Ovary (tissue), 7 donors: ENCODE measurements at regions not wholly inside any gene's neighbourhood (a gene's known extent, or its start where the extent isn't known, plus 50 kb on each side); places are given as distances from the start of the nearest gene placed in this dataset.

ENCODE experiments used
- DNase-seq, 5 donors: peaks; one replicate each; pipeline ENCODE4 v3.0.0-alpha.2; 2019 to 2020
- H3K27ac ChIP-seq, 2 donors: fragments of 200-600 bp; one replicate each; pipeline versions ENCODE4 v1.5.1 to v1.8.0; 2019 to 2022
- H3K27me3 ChIP-seq: fragments of 200-600 bp; one replicate; pipeline ENCODE4 v1.8.0; 2022
- H3K36me3 ChIP-seq: fragments of 200-600 bp; sonication (generic); one replicate; pipeline ENCODE4 v1.5.1; 2019
- H3K4me1 ChIP-seq: one replicate; pipeline ENCODE4 v1.8.1; 2013; ENCODE audit warnings: mild to moderate bottlenecking, moderate library complexity; ENCODE audit not compliant: insufficient read depth
- H3K4me3 ChIP-seq: fragments of 200-600 bp; sonication (generic); one replicate; pipeline ENCODE4 v1.5.1; 2017
- H3K9me3 ChIP-seq, 2 donors: fragments of 200-600 bp in 1 of 2; sonication (generic) in 1 of 2; one replicate each; pipeline versions ENCODE4 v1.5.1 to v1.8.1; 2013 to 2019; ENCODE audit warnings: mild to moderate bottlenecking in 1 of 2, moderate library complexity in 1 of 2
- EP300 ChIP-seq: sonication (generic); formaldehyde crosslinking; IDR thresholded peaks from one replicate; pipeline ENCODE4 v1.6.1; 2017; ENCODE audit warnings: antibody characterized with exemption
- POLR2A ChIP-seq: fragments of 450-650 bp; IDR thresholded peaks from one replicate; pipeline ENCODE4 v1.6.1; 2017; ENCODE audit warnings: antibody characterized with exemption, mild to moderate bottlenecking, moderate library complexity
- WGBS, 3 donors: extraction: QIAGEN DNeasy Blood & Tissue Kit in 1 of 3; methylation state at CpG; one replicate each; pipeline versions ENCODE4 v1.1.5 to v1.1.7; 2013 to 2017; 5-methylcytosine and 5-hydroxymethylcytosine counted together
- intact Hi-C, 4 donors: fragments of 100-400 bp; cut with DNase I; formaldehyde crosslinking; loops; one replicate each; pipeline versions ENCODE4 v1.11.0 to v1.15.1; 2022 to 2023
- TF ChIP-seq, protein P1 (sequence below), 3 donors: fragments of 450-650 bp in 2 of 3; fragments of 200-600 bp in 1 of 3; IDR thresholded peaks; one replicate each; pipeline versions ENCODE4 v1.5.1 to v1.8.0; 2016 to 2022; ENCODE audit warnings: antibody characterized with exemption in 3 of 3, mild to moderate bottlenecking in 1 of 3
- donor health status: DM: no; HTN: no; CAD: no; lungs with moderate emphysema.
- donor health status: DM: no; HTN: no; CAD: no.
- donor health status: Bipolar disorder and iron deficiency.
- donor health status: DM: no; HTN: no; CAD: no.
- donor health status: DM: yes; HTN: yes; CAD: no.

DNA sequence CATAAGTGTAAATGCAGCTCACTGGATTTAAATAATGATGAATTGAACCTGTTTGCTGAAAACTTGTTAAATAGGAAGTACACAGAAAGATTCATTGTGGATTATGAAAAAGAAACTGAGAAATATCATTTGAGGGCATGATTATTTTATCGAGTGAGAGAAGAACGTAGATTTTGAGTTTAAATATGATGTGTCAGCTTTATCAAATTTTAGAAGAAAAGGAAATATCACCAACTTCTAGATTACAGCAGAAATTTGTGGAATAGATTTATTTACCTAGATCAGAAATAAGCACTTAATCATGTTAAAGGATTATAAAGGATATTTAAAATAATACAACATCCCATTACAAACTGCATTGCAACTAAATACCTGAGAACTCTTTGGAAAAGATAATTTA is 315.5 kb downstream of the ZPLD1 start:
- DNase-seq, result no peak
- Histone ChIP-seq H3K27me3 (no peaks in the 10 kb centered on the region), H3K27ac (no peak overlapping the region), H3K9me3 (no peaks in the 10 kb centered on the region), H3K4me1 (peaks cover 2% of the 10 kb centered on the region), H3K36me3 (no peaks in the 10 kb centered on the region), H3K4me3 (no peak overlapping the region)
- TF ChIP-seq, protein P1, sequence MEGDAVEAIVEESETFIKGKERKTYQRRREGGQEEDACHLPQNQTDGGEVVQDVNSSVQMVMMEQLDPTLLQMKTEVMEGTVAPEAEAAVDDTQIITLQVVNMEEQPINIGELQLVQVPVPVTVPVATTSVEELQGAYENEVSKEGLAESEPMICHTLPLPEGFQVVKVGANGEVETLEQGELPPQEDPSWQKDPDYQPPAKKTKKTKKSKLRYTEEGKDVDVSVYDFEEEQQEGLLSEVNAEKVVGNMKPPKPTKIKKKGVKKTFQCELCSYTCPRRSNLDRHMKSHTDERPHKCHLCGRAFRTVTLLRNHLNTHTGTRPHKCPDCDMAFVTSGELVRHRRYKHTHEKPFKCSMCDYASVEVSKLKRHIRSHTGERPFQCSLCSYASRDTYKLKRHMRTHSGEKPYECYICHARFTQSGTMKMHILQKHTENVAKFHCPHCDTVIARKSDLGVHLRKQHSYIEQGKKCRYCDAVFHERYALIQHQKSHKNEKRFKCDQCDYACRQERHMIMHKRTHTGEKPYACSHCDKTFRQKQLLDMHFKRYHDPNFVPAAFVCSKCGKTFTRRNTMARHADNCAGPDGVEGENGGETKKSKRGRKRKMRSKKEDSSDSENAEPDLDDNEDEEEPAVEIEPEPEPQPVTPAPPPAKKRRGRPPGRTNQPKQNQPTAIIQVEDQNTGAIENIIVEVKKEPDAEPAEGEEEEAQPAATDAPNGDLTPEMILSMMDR (IDR thresholded peaks at IDR 0.05), result no peak
- TF ChIP-seq EP300 (no peak), POLR2A (no peak)
- intact Hi-C loops, result no loop called here
- WGBS, 3 donors, result 96 to 97% (median 97%) methylated on average over 2 of the region's 2 CpGs

GRCh38 chr3:102753901-102754300 is 319.1 kb downstream of the ZPLD1 start:
- no peak for DNase-seq
- no peak overlapping the region for H3K27ac ChIP-seq
- H3K27me3 ChIP-seq, result no peaks in the 10 kb centered on the region
- H3K4me1 ChIP-seq, result no peaks in the 10 kb centered on the region
- TF ChIP-seq, protein P1 (IDR thresholded peaks at IDR 0.05), result no peak
- no peak for TF ChIP-seq EP300
- TF ChIP-seq POLR2A, result no peak
- H3K9me3 ChIP-seq, result no peaks in the 10 kb centered on the region
- intact Hi-C loops, result no loop called here
- no peaks in the 10 kb centered on the region for H3K36me3 ChIP-seq
- H3K4me3 ChIP-seq, result no peak overlapping the region

- intact Hi-C loops, result no loop called here
- DNase-seq, result no peak
- H3K9me3 ChIP-seq, result no peaks in the 10 kb centered on the region
- H3K27ac ChIP-seq, result no peak overlapping the region
- no peaks in the 10 kb centered on the region for H3K27me3 ChIP-seq
- H3K36me3 ChIP-seq, result no peaks in the 10 kb centered on the region
- TF ChIP-seq, protein P1 (IDR thresholded peaks at IDR 0.05), result no peak
- TF ChIP-seq POLR2A, result no peak
- no peak for TF ChIP-seq EP300
- no peak overlapping the region for H3K4me3 ChIP-seq
- H3K4me1 ChIP-seq, result no peaks in the 10 kb centered on the region
- WGBS, 3 donors, result 20 to 40% (median 27%) methylated on average over 2 of the region's 2 CpGs
Observed at GRCh38 chr3:102756706-102757105, 321.9 kb downstream of the ZPLD1 start.

GRCh38 chr3:102757950-102758349 is 323.1 kb downstream of the ZPLD1 start:
- H3K4me1 ChIP-seq, result no peaks in the 10 kb centered on the region

More at GRCh38 chr3:102757950-102758349, 323.1 kb downstream of the ZPLD1 start:
- Histone ChIP-seq H3K4me3 (no peak overlapping the region), H3K27ac (no peak overlapping the region), H3K36me3 (no peaks in the 10 kb centered on the region), H3K27me3 (no peaks in the 10 kb centered on the region), H3K9me3 (no peaks in the 10 kb centered on the region)
- intact Hi-C loops, result no loop called here
- DNase-seq, result no peak
- TF ChIP-seq, protein P1 (IDR thresholded peaks at IDR 0.05), result no peak
- TF ChIP-seq POLR2A (no peak), EP300 (no peak)
- WGBS, 3 donors, result 89 to 93% (median 89%) methylated on average over 2 of the region's 2 CpGs
